ENCODE measurements at regions not wholly inside any gene's neighbourhood (a gene's known extent, or its start where the extent isn't known, plus 50 kb on each side); places are given as distances from the start of the nearest gene placed in this dataset.

- H3K9me3 Mint-ChIP-seq, result no peaks in the 10 kb centered on the region
- H3K27ac ChIP-seq (ENCODE audit: low read depth in 1 of 2, low read length in 2 of 2), result no peak overlapping the region
- intact Hi-C loops (cut with DNase I, micrococcal nuclease), result no loop called here
- no peaks in the 10 kb centered on the region for H3K36me3 ChIP-seq (ENCODE audit: insufficient read depth, low read length)
- H3K27me3 ChIP-seq (ENCODE audit: control insufficient read depth in 1 of 2, insufficient read depth in 2 of 2, low read length in 2 of 2), result peaks cover 6 to 11% of the 10 kb centered on the region in 2 experiments
- CTCF ChIA-PET, result no interaction called here
- H3K27ac Mint-ChIP-seq, result no peak overlapping the region
- H3K4me1 Mint-ChIP-seq (ENCODE audit: low read depth), result no peaks in the 10 kb centered on the region
- peaks cover 32% of the 10 kb centered on the region for H3K27me3 Mint-ChIP-seq
- ATAC-seq (ENCODE audit: poor library complexity) (no peak), DNase-seq (no peak)
- peaks cover 1% of the 10 kb centered on the region for H3K4me1 ChIP-seq (ENCODE audit: insufficient read depth, low read length)
- H3K4me3 Mint-ChIP-seq, result no peak overlapping the region
- no peak overlapping the region for H3K4me3 ChIP-seq (ENCODE audit: low read length)
- no peaks in the 10 kb centered on the region for H3K9me3 ChIP-seq (ENCODE audit: control insufficient read depth in 1 of 2, insufficient read depth in 1 of 2, low read length in 2 of 2)
- POLR2A ChIA-PET, result no interaction called here
- TF ChIP-seq CTCF (IDR thresholded peaks at IDR 0.05), result no peak
- no peaks in the 10 kb centered on the region for H3K36me3 Mint-ChIP-seq (ENCODE audit: low read depth)
Observed at GRCh38 chr12:65561798-65562382, 262.4 kb upstream of the HMGA2 start.

- Histone ChIP-seq H3K4me1 (ENCODE audit: insufficient read depth, low read length) (no peaks in the 10 kb centered on the region), H3K4me3 (ENCODE audit: low read length) (no peak overlapping the region), H3K36me3 (ENCODE audit: insufficient read depth, low read length) (no peaks in the 10 kb centered on the region), H3K27ac (ENCODE audit: low read depth in 1 of 2, low read length in 2 of 2) (no peak overlapping the region), H3K9me3 (ENCODE audit: control insufficient read depth in 1 of 2, insufficient read depth in 1 of 2, low read length in 2 of 2) (no peaks in the 10 kb centered on the region), H3K27me3 (ENCODE audit: control insufficient read depth in 1 of 2, insufficient read depth in 2 of 2, low read length in 2 of 2) (peaks cover 2 to 11% of the 10 kb centered on the region in 2 experiments)
- intact Hi-C loops (cut with DNase I, micrococcal nuclease), result no loop called here
- Mint-ChIP-seq H3K27ac (no peak overlapping the region), H3K4me3 (no peak overlapping the region), H3K36me3 (ENCODE audit: low read depth) (no peaks in the 10 kb centered on the region), H3K4me1 (ENCODE audit: low read depth) (no peaks in the 10 kb centered on the region), H3K27me3 (peaks cover 50% of the 10 kb centered on the region), H3K9me3 (no peaks in the 10 kb centered on the region)
- ChIA-PET CTCF (no interaction called here), POLR2A (no interaction called here)
- DNase-seq (no peak), ATAC-seq (ENCODE audit: poor library complexity) (no peak)
- no peak for TF ChIP-seq CTCF (IDR thresholded peaks at IDR 0.05)
Observed at GRCh38 chr12:65565601-65566560, 258.4 kb upstream of the HMGA2 start.

- peaks cover 57% of the 10 kb centered on the region for H3K27me3 Mint-ChIP-seq
Observed at GRCh38 chr12:65566751-65567150, 257.5 kb upstream of the HMGA2 start.

More at GRCh38 chr12:65566751-65567150, 257.5 kb upstream of the HMGA2 start:
- ChIA-PET CTCF (no interaction called here), POLR2A (no interaction called here)
- no peak for DNase-seq
- no peak for TF ChIP-seq CTCF (IDR thresholded peaks at IDR 0.05)
- Mint-ChIP-seq H3K36me3 (ENCODE audit: low read depth) (no peaks in the 10 kb centered on the region), H3K9me3 (no peaks in the 10 kb centered on the region), H3K4me1 (ENCODE audit: low read depth) (no peaks in the 10 kb centered on the region), H3K27ac (no peak overlapping the region), H3K4me3 (no peak overlapping the region)
- Histone ChIP-seq H3K27me3 (ENCODE audit: control insufficient read depth in 1 of 2, insufficient read depth in 2 of 2, low read length in 2 of 2) (peaks cover 2 to 11% of the 10 kb centered on the region in 2 experiments), H3K36me3 (ENCODE audit: insufficient read depth, low read length) (no peaks in the 10 kb centered on the region), H3K9me3 (ENCODE audit: control insufficient read depth in 1 of 2, insufficient read depth in 1 of 2, low read length in 2 of 2) (no peaks in the 10 kb centered on the region), H3K27ac (ENCODE audit: low read depth in 1 of 2, low read length in 2 of 2) (no peak overlapping the region), H3K4me1 (ENCODE audit: insufficient read depth, low read length) (no peaks in the 10 kb centered on the region), H3K4me3 (ENCODE audit: low read length) (no peak overlapping the region)
- intact Hi-C loops (cut with DNase I, micrococcal nuclease), result no loop called here
- ATAC-seq (ENCODE audit: poor library complexity), result no peak
